Neuron (in vitro differentiated cells): ENCODE measurements at regions not wholly inside any gene's neighbourhood (a gene's known extent, or its start where the extent isn't known, plus 50 kb on each side); places are given as distances from the start of the nearest gene placed in this dataset.

Experiments used
- H2AFZ ChIP-seq: one replicate; pipeline ENCODE4 v1.6.1; 2013; ENCODE audit warnings: low read depth, mild to moderate bottlenecking, inconsistent platforms, low read length, moderate library complexity
- H3K27me3 ChIP-seq: one replicate; pipeline ENCODE4 v1.6.1; 2013; ENCODE audit warnings: low read length; ENCODE audit not compliant: insufficient read depth
- H3K36me3 ChIP-seq: one replicate; pipeline ENCODE4 v1.6.1; 2013; ENCODE audit warnings: low read length; ENCODE audit not compliant: insufficient read depth
- H3K4me1 ChIP-seq: one replicate; pipeline ENCODE4 v1.6.1; 2013; ENCODE audit warnings: low read length; ENCODE audit not compliant: insufficient read depth
- H3K4me3 ChIP-seq: 2 replicates; pipeline ENCODE4 v1.5.1; 2013; ENCODE audit warnings: mild to moderate bottlenecking, low read length, moderate library complexity
- H3K9me3 ChIP-seq: one replicate; pipeline ENCODE4 v1.6.1; 2013; ENCODE audit warnings: low read length

DNA sequence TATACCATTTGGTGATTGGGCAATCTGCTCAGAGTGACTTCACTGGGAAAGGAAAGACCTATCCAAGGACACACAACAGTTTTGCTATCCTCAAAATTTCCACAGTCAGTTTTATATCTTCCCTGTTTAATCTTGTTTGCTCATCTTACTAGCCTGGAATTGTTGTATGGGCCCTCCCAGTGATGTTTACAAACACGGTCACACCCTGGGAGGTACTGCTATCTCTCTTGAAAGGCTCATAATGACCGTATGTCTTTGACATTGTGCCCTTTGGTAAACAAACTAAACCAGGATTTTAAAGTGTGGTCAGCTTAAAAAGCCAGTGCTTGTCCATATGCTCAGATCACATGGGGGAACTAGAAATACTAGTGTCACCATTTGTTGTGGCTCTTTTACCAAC lies 277.0 kb downstream of the CDH2 start:
- Histone ChIP-seq H3K36me3 (no peaks in the 10 kb centered on the region), H3K9me3 (peaks cover 4% of the 10 kb centered on the region), H3K4me3 (no peak overlapping the region), H2AFZ (no peak overlapping the region), H3K4me1 (no peaks in the 10 kb centered on the region), H3K27me3 (no peaks in the 10 kb centered on the region)

DNA sequence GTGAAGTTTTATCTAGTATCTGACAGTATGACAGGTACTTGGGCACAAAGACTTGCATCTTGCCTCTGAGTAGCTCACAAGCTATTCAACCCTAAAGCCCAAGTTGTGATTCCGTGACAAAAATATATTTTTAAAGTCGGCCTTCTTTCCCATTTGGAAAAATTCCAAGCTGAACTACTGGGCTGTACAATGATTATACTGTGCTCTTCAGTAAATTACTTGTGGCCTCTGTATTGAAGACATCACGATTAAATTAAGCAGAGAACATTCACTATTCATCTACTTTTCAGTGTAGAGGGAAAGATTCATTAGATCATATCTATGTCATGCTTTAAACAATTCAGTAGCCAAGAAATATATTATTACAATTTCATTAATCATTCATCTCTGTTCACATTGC lies 282.2 kb downstream of the CDH2 start:
- Histone ChIP-seq H3K27me3 (no peaks in the 10 kb centered on the region), H3K36me3 (no peaks in the 10 kb centered on the region), H3K4me3 (no peak overlapping the region), H3K4me1 (no peaks in the 10 kb centered on the region), H3K9me3 (no peaks in the 10 kb centered on the region), H2AFZ (no peak overlapping the region)

DNA sequence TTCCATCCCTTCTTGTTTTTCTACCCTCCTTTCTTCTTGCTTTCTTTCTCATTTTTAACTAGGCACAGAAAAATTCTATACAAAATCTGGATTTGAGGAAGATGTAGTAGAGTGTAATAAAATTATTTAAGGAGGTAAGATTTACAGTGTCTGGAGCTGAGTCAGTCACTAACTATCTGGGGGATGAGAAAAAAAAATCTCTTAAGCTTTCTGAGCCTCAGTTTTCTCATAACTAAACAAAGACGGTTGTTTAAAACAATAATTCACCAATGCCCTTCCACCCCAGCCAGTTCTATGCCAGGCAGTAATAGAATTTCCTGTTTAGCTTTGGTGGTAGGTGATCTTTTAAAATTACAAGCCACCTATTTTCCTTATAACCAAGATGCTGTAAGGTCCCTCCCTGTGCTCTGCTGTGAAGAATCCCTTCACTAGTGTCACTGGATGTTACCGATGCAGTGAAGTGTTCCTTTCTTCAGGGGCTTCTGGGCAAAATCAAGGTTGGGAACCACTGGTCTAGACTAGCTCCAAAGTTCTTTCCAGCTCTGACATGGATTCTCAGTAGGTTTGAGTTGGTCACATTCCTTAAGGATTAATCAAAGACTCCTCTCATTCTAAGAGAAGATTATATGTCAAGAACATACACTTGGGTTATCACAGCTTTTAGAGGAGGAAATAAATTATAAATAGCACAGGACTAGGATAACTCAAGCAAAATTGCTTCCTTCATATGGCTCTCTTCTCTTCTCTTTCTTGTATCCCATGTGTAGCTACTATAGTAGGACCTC lies 289.0 kb downstream of the CDH2 start:
- no peaks in the 10 kb centered on the region for H3K4me1 ChIP-seq
- no peaks in the 10 kb centered on the region for H3K9me3 ChIP-seq
- H3K36me3 ChIP-seq, result no peaks in the 10 kb centered on the region
- no peaks in the 10 kb centered on the region for H3K27me3 ChIP-seq
- no peak overlapping the region for H2AFZ ChIP-seq
- H3K4me3 ChIP-seq, result no peak overlapping the region

DNA sequence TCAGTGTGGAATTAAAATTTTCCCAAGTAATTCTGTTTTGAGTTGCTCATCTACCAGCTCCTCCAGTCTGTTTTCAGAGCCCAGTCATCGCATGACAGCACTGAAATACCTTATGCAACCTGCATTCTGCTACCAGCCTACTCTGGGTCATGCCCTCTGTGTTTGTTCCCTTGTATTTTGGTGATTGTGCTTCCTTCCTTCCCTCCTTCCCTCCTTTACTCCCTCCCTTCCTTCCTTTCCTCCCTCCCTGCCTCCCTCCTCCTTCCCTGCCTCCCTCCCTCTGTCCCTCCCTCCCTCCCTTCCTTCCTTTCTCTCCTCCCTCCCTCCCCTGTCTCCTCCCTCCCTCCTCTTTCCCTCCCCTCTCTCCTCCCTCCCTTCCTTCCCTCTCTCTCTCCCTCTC lies 289.6 kb downstream of the CDH2 start:
- Histone ChIP-seq H3K4me3 (no peak overlapping the region), H2AFZ (no peak overlapping the region), H3K9me3 (no peaks in the 10 kb centered on the region), H3K27me3 (no peaks in the 10 kb centered on the region), H3K36me3 (no peaks in the 10 kb centered on the region), H3K4me1 (no peaks in the 10 kb centered on the region)

DNA sequence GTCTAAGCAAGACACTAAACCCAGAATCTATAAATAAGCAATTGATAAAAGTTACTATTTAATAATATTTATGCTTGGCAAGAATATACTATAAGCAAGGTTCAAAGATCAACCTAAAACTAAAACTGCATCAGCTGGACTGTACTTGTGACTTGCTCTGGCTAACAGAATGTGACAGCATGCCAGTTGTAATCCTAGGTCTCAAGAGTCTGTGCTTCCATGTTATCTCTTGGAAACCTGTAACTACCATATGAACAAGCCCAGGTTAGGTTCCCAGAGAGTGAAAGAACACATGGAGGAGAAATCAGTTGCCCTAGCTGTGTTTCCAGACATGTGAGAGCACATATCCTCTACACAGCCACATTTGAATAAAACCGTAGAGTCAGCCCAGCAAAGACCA lies 297.4 kb downstream of the CDH2 start:
- Histone ChIP-seq H3K36me3 (no peaks in the 10 kb centered on the region), H2AFZ (no peak overlapping the region), H3K9me3 (no peaks in the 10 kb centered on the region), H3K4me3 (no peak overlapping the region), H3K4me1 (no peaks in the 10 kb centered on the region), H3K27me3 (no peaks in the 10 kb centered on the region)

DNA sequence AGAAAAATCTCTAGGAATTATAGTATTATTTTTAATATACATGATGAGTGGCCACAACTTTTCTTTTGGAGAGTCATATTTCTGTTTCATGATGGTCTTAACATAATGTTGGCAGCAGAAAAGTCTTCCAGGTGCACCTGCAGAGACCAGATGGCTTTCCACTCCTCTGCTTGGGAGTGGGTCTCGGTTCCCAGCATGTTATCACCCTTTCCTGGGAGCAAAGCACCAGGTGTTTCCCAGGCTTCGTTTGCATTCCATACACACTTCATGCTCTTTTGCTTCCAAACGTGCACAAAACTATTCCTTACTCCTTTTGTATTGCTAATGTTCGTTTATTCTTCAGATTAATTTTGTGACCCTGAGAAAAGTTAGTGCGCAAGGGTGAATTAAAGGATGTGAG lies 305.2 kb downstream of the CDH2 start:
- Histone ChIP-seq H2AFZ (no peak overlapping the region), H3K4me1 (no peaks in the 10 kb centered on the region)

DNA sequence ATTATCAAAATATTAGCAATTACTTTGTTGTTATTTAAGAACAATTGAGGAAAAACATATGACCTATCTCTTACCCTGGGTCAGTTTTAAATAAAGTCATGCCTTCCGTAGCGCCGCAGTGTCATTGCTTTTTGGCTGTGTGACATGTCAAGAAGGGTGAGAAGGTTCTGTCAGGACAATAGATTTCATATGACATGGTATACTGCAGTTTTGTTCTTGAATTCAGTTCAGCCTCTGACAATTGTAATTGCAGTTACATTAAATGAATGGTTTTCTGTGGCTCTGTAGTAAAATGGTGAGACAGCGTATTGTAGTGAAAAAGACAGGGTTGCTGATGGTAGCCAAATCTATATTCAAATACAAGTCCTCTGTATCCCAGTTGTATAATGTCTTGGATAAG lies 307.2 kb downstream of the CDH2 start:
- Histone ChIP-seq H3K9me3 (no peaks in the 10 kb centered on the region), H2AFZ (no peak overlapping the region), H3K36me3 (no peaks in the 10 kb centered on the region), H3K27me3 (no peaks in the 10 kb centered on the region), H3K4me1 (no peaks in the 10 kb centered on the region), H3K4me3 (no peak overlapping the region)

More for the DNA sequence above, 305.2 kb downstream of the CDH2 start:
- Histone ChIP-seq H3K36me3 (no peaks in the 10 kb centered on the region), H3K9me3 (no peaks in the 10 kb centered on the region), H3K4me3 (no peak overlapping the region), H3K27me3 (no peaks in the 10 kb centered on the region)

DNA sequence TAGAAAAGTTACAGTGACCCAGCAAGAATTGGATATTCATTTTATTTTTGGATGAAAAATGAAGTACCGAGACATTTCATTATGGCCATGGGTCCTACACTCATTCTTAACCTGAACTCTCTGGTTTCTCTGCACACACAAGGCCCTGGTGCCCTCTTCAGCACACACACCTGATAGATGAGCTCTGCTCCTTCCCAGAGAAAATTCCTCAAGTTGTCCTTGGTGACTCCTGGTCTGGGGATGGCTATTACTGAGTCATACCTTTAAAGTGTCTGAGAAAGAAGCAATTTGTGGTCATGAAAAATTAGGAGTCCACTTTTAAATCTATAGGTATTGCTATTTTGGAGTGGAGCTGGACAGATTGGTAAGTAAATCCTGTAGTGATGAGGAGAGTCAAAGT lies 311.5 kb downstream of the CDH2 start:
- H2AFZ ChIP-seq, result no peak overlapping the region
- H3K4me1 ChIP-seq, result no peaks in the 10 kb centered on the region
- H3K9me3 ChIP-seq, result no peaks in the 10 kb centered on the region
- no peaks in the 10 kb centered on the region for H3K36me3 ChIP-seq
- H3K4me3 ChIP-seq, result no peak overlapping the region
- H3K27me3 ChIP-seq, result no peaks in the 10 kb centered on the region

DNA sequence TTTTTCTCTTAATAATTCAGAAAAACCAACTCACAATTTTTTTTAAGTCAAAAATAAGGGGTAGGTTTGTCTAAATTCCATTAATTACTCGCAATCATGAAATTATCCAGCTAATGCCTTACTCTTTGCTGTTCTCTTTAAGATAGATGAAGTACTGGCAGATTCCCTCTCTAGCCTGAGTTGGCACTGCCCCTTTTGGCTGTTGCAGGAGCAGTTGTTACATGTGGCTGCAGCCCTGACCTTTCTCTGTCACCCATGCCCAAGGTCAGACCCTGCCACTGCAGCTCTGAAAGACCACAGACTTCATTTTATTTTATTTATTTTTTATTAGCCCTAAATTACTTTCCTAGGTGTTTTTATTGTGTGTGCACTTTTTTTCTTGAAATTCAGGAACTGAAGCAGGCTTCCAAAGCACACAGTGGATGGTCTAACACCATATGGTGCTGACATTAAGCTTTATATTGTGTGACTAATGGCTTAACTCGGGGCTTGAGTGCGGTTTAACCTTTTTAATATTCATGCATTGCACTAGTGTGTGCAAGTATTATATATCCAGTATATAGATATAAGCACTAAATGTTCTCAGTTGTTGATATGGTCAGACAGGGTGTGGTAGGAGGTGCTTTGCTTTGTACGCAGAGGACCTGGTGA lies 313.0 kb downstream of the CDH2 start:
- Histone ChIP-seq H3K9me3 (no peaks in the 10 kb centered on the region), H3K4me1 (no peaks in the 10 kb centered on the region), H3K4me3 (no peak overlapping the region), H2AFZ (no peak overlapping the region), H3K27me3 (no peaks in the 10 kb centered on the region), H3K36me3 (no peaks in the 10 kb centered on the region)

DNA sequence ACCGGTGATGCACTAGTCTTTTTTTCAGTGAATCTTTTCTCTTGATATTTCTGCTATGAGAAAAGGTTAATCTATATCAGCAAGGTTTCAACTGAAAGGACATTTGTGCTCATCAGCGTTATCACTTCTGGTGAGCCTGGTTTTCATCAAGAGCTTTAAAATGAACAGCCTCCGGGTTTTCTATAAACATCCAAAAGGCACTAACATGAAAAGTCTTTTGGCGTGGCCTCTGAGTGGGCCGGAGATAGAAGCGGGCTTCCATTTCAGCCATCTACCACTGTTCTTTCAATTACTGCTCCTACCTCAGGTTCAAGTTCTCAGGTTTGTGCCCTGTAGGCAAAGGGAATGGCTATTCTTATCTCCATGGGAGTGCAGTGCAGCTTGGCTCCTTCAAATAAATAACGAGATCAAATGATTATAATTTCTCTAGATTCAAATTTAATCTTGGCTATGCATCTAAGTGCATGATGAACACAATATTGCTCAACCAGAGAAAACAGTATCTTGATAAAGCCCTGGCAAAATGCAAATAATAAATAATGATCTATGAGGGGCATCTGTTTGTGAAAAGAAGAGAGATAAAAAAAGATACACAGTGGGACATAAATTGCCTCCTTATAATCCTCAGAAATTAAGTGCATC lies 314.8 kb downstream of the CDH2 start:
- Histone ChIP-seq H2AFZ (no peak overlapping the region), H3K9me3 (no peaks in the 10 kb centered on the region), H3K4me3 (no peak overlapping the region), H3K36me3 (no peaks in the 10 kb centered on the region), H3K4me1 (no peaks in the 10 kb centered on the region), H3K27me3 (no peaks in the 10 kb centered on the region)

DNA sequence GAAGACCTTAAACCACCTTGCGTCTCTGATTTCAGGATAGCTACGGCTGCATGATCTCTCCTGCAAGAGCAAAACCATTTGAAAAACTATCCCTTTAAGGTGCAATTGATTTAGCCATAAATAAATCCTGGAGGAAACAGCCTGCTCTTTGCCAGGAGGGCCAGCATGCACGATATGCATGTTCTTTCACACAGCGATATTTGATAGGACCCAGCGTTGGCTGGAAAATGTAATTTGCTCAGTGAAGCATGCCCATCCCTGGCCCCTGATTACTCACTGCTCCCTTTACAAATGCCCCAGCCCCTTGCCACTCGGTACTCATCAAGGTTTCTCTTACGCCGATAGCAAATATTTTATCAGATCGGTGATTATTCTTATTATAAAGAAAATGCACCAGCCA lies 315.4 kb downstream of the CDH2 start:
- Histone ChIP-seq H3K4me3 (no peak overlapping the region), H3K9me3 (peaks cover 2% of the 10 kb centered on the region), H3K4me1 (no peaks in the 10 kb centered on the region), H3K36me3 (no peaks in the 10 kb centered on the region), H2AFZ (no peak overlapping the region), H3K27me3 (no peaks in the 10 kb centered on the region)

DNA sequence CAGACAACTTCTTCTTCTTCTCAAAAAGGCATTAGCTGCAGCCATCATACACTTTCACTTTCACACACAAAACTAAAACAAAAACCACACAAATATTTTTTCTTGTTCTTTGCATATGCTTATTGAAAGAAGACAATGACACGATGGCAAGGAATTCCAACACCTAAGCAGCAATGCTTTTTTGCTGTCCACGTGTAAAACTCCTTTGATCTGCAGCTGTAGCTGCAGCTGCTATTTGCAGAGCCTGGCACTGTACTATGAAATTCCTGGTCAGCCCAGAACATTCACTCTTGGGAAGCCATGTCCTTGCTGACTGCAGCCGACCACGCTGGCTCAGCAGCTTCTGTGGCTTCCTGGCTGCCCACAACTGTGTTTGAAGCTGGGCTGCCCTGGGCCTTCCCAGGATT lies 316.2 kb downstream of the CDH2 start:
- Histone ChIP-seq H3K4me1 (no peaks in the 10 kb centered on the region), H3K9me3 (peaks cover 2% of the 10 kb centered on the region), H3K27me3 (no peaks in the 10 kb centered on the region), H3K4me3 (no peak overlapping the region), H2AFZ (no peak overlapping the region), H3K36me3 (no peaks in the 10 kb centered on the region)

DNA sequence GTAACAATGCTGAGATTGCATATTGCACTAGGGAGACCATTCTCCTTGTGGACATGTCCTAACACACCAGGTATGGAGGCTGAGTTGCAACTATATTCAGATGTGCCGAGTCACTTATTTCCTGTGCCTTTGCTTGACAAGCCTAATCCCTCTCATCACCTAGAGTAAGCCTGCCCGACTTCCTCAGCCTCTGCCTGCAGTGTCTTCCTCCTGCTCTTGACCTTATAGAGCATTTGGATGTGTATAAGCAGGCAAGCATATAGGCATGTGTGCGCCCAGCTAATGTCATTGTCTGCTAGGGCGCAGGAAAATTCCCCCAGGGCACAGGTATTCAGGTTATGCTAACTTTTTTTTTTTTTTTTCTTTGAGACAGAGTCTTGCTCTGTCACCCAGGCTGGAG lies 316.9 kb downstream of the CDH2 start:
- Histone ChIP-seq H3K4me3 (no peak overlapping the region), H3K9me3 (peaks cover 2% of the 10 kb centered on the region), H3K36me3 (no peaks in the 10 kb centered on the region), H3K27me3 (no peaks in the 10 kb centered on the region), H3K4me1 (no peaks in the 10 kb centered on the region), H2AFZ (no peak overlapping the region)
